Hepatocyte (in vitro differentiated cells): ENCODE measurements at regions not wholly inside any gene's neighbourhood (a gene's known extent, or its start where the extent isn't known, plus 50 kb on each side); places are given as distances from the start of the nearest gene placed in this dataset.

ENCODE experiments used
- DNase-seq: peaks from one replicate; pipeline ENCODE4 v3.0.0-alpha.2; 2016; ENCODE audit warnings: low spot score
- H2AFZ ChIP-seq: fragments of 200-600 bp; sonication (generic); 2 replicates; pipeline ENCODE4 v1.6.0; 2016; ENCODE audit warnings: antibody characterized with exemption, mild to moderate bottlenecking
- H3K27ac ChIP-seq: fragments of 200-600 bp; sonication (generic); 2 replicates; pipeline ENCODE4 v1.5.1; 2016; ENCODE audit warnings: mild to moderate bottlenecking
- H3K27me3 ChIP-seq: fragments of 200-600 bp; sonication (generic); 2 replicates; pipeline ENCODE4 v1.6.1; 2016
- H3K36me3 ChIP-seq: fragments of 200-600 bp; sonication (generic); replicated peaks from 2 replicates; pipeline ENCODE4 v1.5.1; 2016; ENCODE audit warnings: low read depth; ENCODE audit not compliant: insufficient read depth
- H3K4me1 ChIP-seq: fragments of 200-600 bp; sonication (generic); 2 replicates; pipeline ENCODE4 v1.5.1; 2016; ENCODE audit warnings: mild to moderate bottlenecking, moderate library complexity; ENCODE audit not compliant: insufficient read depth
- H3K4me2 ChIP-seq: fragments of 200-600 bp; sonication (generic); 2 replicates; pipeline ENCODE4 v1.6.0; 2016
- H3K4me3 ChIP-seq: fragments of 200-600 bp; sonication (generic); 2 replicates; pipeline ENCODE4 v1.5.1; 2016; ENCODE audit warnings: mild to moderate bottlenecking
- H3K79me2 ChIP-seq: fragments of 200-600 bp; sonication (generic); 2 replicates; pipeline ENCODE4 v1.6.0; 2017; ENCODE audit warnings: mild to moderate bottlenecking
- H3K9me2 ChIP-seq: fragments of 200-600 bp; sonication (generic); replicated peaks from 2 replicates; pipeline ENCODE4 v1.6.0; 2017; ENCODE audit warnings: mild to moderate bottlenecking; ENCODE audit not compliant: insufficient read depth
- H3K9me3 ChIP-seq: fragments of 200-600 bp; sonication (generic); 2 replicates; pipeline ENCODE4 v1.5.1; 2016; ENCODE audit warnings: low read depth, mild to moderate bottlenecking
- H4K20me1 ChIP-seq: fragments of 200-600 bp; sonication (generic); 2 replicates; pipeline ENCODE4 v1.6.0; 2016; ENCODE audit warnings: mild to moderate bottlenecking; ENCODE audit not compliant: insufficient read depth, poor library complexity, severe bottlenecking
- CTCF ChIP-seq: fragments of 200-600 bp; sonication (generic); IDR thresholded peaks from 2 replicates; pipeline ENCODE4 v1.5.1; 2016; ENCODE audit warnings: antibody characterized with exemption, mild to moderate bottlenecking; ENCODE audit not compliant: poor library complexity
- EZH2 ChIP-seq: fragments of 200-600 bp; sonication (generic); IDR thresholded peaks from 2 replicates; pipeline ENCODE4 v1.6.1; 2016; ENCODE audit warnings: antibody characterized with exemption, mild to moderate bottlenecking, borderline replicate concordance
- EZH2phosphoT487 ChIP-seq: fragments of 200-600 bp; sonication (generic); IDR thresholded peaks from one replicate; pipeline ENCODE4 v1.6.1; 2018; ENCODE audit warnings: antibody characterized with exemption, mild to moderate bottlenecking, low read depth, moderate library complexity; ENCODE audit not compliant: unreplicated experiment, severe bottlenecking
- WGBS: methylation state at CpG from one replicate; pipeline ENCODE4 v1.1.6; 2016; ENCODE audit warnings: low lambda C conversion rate; ENCODE audit errors: missing lambda C conversion rate; 5-methylcytosine and 5-hydroxymethylcytosine counted together

- H3K9me3 ChIP-seq = no peaks in the 10 kb centered on the region
- no peak for DNase-seq
- 84% methylated on average over 2 of the region's 2 CpGs for WGBS
- no peak overlapping the region for H3K27ac ChIP-seq
- no peaks in the 10 kb centered on the region for H3K36me3 ChIP-seq
- no peaks in the 10 kb centered on the region for H4K20me1 ChIP-seq
- H2AFZ ChIP-seq = no peak overlapping the region
- no peaks in the 10 kb centered on the region for H3K27me3 ChIP-seq
- H3K79me2 ChIP-seq = no peaks in the 10 kb centered on the region
- no peaks in the 10 kb centered on the region for H3K4me1 ChIP-seq
- no peak overlapping the region for H3K4me3 ChIP-seq
- TF ChIP-seq CTCF (no peak), EZH2 (no peak)
- no peaks in the 10 kb centered on the region for H3K9me2 ChIP-seq
- no peak overlapping the region for H3K4me2 ChIP-seq
These were observed 54.6 kb upstream of the GUCY1A1 start for GRCh38 chr4:155612074-155612473.

- H3K27me3 ChIP-seq = no peaks in the 10 kb centered on the region
- no peaks in the 10 kb centered on the region for H3K9me3 ChIP-seq
- no peaks in the 10 kb centered on the region for H3K36me3 ChIP-seq
- no peaks in the 10 kb centered on the region for H3K79me2 ChIP-seq
- H3K27ac ChIP-seq = no peak overlapping the region
- 66% methylated on average over 4 of the region's 4 CpGs for WGBS
- H4K20me1 ChIP-seq = no peaks in the 10 kb centered on the region
- H3K4me2 ChIP-seq = no peak overlapping the region
- TF ChIP-seq EZH2 (no peak), CTCF (no peak)
- no peak overlapping the region for H3K4me3 ChIP-seq
- H3K4me1 ChIP-seq = no peaks in the 10 kb centered on the region
- no peak overlapping the region for H2AFZ ChIP-seq
- no peaks in the 10 kb centered on the region for H3K9me2 ChIP-seq
- no peak for DNase-seq
These were observed 55.1 kb upstream of the GUCY1A1 start for GRCh38 chr4:155611501-155611900.

GRCh38 chr4:155610143-155610542 is 56.5 kb upstream of the GUCY1A1 start:
- no peaks in the 10 kb centered on the region for H3K79me2 ChIP-seq
- no peak overlapping the region for H2AFZ ChIP-seq
- H3K9me2 ChIP-seq = no peaks in the 10 kb centered on the region
- no peak overlapping the region for H3K4me3 ChIP-seq
- H3K36me3 ChIP-seq = no peaks in the 10 kb centered on the region
- H3K4me1 ChIP-seq = no peaks in the 10 kb centered on the region
- H3K27ac ChIP-seq = no peak overlapping the region
- H4K20me1 ChIP-seq = no peaks in the 10 kb centered on the region
- TF ChIP-seq EZH2 (no peak), EZH2phosphoT487 (no peak), CTCF (no peak)
- no peak overlapping the region for H3K4me2 ChIP-seq
- no peak for DNase-seq
- WGBS = 91% methylated on average over 5 of the region's 5 CpGs
- H3K9me3 ChIP-seq = no peaks in the 10 kb centered on the region
- no peaks in the 10 kb centered on the region for H3K27me3 ChIP-seq

GRCh38 chr4:155609455-155610059 is 57.1 kb upstream of the GUCY1A1 start:
- no peak overlapping the region for H3K27ac ChIP-seq
- WGBS = 86% methylated on average over 1 of the region's 1 CpG

More at GRCh38 chr4:155609455-155610059, 57.1 kb upstream of the GUCY1A1 start:
- no peaks in the 10 kb centered on the region for H3K9me2 ChIP-seq
- DNase-seq = no peak
- H3K27me3 ChIP-seq = no peaks in the 10 kb centered on the region
- H2AFZ ChIP-seq = no peak overlapping the region
- H3K4me3 ChIP-seq = no peak overlapping the region
- no peak for TF ChIP-seq EZH2
- no peak for TF ChIP-seq CTCF
- no peak for TF ChIP-seq EZH2phosphoT487
- no peak overlapping the region for H3K4me2 ChIP-seq
- H3K79me2 ChIP-seq = no peaks in the 10 kb centered on the region
- no peaks in the 10 kb centered on the region for H4K20me1 ChIP-seq
- H3K9me3 ChIP-seq = no peaks in the 10 kb centered on the region
- no peaks in the 10 kb centered on the region for H3K36me3 ChIP-seq
- H3K4me1 ChIP-seq = no peaks in the 10 kb centered on the region
